ENCODE measurements at regions not wholly inside any gene's neighbourhood (a gene's known extent, or its start where the extent isn't known, plus 50 kb on each side); places are given as distances from the start of the nearest gene placed in this dataset.
A peak's percentile ranks its signal among the peaks of the same experiment; 100 is the strongest.
"Not testable (repeated sequence)": the region's sequence is repeated elsewhere in the genome, so short reads cannot be mapped to it uniquely, and the experiment has no call there.

DNA sequence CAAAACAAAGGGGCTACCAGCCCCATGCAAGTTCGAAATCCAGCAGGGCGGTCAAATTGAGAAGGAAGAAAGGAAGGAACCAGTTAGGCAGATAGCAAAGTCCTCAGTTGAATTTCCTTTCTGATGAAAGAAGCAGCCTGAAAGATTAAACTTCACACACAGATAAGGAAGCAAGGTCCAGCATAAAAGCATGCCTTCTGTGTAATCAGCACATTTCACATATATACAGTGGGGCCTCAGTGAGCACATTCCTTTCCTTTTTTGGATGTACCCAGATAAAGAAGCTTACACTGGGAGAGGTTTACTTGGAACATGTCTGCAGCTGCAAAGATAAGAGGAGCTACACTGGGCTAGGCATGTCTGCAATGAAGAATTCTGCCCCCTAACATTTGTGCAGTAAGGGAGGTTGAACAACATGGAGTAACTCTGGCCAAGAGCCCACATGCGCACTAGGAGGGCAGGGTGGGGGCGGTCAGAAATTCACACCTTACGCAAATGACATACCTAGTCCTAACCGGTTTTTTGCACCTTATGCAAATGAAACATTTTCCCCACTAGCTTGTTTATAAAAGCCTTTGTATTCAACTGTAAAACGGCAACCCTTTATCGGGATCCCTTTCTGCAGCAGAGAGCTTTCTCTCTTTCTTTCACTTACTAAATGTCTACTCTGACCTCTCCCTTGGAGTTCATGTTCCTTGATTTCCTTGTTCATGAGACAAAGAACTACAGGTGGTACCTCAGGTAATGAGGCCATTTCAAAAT, 149.7 kb upstream of the FBXL17 start:
- no peak for DNase-seq

DNA sequence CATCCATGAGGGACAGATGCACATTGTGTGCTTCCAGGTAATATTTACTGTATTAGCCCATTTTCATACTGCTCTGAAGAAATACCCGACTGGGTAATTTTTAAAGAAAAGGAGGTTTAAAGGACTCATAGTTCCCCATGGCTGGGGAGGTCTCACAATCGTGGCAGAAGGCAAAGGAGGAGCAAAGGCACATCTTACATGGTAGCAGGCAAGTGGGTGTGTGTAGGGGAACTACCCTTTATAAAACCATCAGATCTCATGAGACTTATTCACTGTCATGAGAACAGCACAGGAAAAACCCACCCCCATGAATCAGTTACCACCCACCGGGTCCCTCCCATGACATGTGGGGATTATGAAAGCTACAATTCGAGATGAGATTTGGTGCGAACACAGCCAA, 148.8 kb upstream of the FBXL17 start:
- no peak for DNase-seq

DNA sequence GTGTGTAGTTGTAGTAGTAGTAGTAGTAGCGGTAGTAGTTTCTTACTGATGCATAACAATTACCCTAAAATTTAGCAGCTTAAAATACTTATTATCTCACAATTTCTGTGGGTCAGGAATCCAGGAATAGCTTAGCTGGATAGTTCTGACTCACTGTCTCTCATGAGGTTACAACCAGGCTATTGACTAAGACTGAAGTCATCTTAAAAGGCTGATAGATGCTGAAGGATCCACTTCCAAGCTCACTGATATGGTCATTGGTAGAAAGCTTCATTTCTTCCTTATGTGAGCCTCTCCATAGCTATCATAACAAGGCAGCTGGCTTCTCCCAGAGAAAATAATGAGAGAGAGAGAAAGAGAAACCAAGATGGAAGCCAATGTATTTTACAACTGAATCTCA, 147.5 kb upstream of the FBXL17 start:
- no peak for DNase-seq

DNA sequence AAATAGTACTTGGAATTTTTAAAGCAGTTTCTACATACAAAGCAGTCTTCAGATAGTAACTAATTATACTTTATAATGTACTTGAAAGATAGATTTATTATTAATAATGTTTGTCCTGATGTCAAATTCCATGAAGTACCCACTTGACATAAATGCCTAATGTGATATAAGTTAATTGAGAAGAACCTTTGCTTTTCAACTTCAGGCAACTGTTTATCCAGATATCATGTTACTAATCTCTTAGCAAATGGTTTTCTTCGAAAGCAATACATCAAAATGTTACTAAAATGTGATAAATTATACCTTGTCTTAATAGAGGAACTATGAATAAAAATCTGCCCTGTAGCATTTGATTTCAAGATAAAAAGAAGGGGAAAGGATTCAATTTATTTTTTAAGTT, 146.8 kb upstream of the FBXL17 start:
- DNase-seq, result no peak

DNA sequence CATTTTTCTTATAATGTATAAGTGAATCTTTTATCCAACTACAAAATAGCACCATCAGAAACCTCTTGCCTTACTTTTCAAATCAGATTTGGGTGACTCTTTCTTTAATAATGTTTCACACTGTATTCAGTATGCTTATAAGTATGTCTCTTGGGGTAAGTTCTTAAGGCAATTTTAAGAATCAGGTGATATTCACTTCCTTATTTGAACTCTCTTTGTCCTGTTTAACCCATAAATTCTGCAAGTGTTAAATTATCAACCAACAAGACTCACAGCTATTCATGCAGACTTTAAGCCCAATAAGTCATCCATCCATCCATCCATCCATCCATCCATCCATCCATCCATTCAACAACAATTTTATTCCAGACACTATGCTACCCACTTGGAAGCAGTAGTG, 142.7 kb upstream of the FBXL17 start:
- DNase-seq, result no peak

DNA sequence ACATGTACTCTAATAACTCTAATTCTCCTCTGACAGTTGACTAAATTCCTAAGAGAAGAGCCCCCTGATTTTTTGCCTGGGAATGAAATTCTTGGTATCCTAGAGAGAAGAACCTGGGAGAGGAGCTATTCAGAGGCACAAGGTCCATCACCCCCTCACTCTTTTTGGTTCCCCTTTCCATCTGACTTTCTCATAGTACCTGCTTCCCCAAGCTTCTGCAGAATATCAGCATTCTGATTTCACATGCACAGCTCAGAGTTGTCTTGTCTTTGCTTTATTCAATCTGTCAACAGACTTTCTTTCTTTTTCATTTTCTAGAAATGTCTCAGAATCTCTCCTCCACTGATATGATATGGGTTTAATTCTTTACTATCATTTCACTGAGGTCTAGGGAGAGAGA, 141.5 kb upstream of the FBXL17 start:
- no peak for DNase-seq

DNA sequence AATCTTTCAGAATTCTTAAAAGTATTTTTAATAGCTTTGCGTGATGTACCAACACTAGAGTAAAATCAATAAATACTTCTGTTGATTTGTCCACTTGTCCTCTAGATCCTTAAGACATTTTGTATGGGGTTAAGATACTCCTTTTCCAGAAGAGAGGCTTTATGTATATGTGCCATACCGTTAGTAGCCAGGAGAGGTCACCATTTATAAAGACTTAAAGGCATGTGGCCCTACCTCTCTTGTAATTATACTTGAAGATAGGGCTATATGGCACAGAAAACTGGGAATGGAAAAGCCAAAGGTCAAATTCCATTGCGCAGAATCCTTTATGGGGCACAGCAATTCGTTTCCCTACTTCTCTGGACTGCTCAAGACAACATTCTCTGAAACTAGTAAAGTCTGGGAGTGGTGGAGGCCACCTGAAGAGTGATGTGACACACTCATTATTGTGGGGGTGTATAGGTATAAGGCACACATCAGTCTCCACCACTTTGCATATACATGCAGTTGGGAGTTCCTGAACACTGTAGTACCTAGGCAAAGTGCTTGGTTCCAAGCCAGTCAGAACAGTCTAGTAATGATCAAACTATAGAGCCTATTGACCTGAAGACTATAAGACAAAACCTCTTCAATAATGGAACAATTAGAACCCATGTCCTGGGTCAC, 140.1 kb upstream of the FBXL17 start:
- peak; percentile 58 for DNase-seq

DNA sequence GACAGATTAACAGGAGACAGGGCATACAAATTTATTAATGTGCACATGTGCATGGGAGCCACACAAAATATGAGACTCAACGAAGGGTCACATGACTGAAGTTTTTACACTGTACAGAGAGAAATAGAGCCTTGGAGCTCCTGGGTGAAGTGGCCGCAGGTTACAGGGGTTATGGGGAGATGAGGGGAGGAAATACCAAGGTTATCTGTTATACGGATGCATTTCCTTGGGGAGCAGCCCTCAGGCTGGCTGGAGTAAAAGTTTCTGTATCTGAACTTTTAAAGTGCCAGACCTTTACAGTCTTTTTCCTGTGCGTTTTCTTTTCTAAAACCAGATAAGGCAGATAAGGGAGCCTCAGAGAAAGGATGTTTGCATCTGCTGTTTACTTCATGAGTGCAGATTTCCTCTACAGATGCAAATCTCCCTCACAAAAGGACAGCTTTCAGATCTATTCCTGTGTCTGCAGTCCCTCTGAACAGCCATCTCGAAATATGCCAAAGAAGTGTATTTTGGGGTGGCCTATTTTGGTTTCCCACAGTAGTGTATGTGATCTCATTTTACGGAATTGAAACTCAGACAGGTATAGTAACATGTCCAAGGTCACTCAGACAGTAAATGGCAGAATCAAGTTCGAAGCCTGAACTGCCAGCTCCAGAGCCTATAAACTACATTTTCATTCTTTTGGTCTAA, 139.3 kb upstream of the FBXL17 start:
- no peak for DNase-seq

DNA sequence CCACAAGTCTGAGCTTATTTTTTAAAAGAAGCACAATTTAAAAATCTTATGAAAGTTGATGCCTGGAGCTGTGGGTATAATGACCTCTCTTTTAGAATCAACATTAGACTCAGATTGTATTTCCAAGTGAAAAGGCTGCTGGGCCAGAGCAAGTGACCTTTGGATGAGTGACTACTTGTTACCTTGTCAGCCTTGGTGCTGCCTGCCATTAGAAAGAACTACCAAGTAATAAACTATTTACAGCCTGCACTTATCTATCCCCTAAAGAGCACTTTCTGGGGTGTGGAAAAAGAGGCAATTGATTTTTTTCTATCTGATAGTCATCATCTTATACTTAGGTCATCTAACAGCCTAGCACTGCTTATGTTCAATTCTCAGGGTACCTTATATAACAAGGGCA, 134.9 kb upstream of the FBXL17 start:
- no peak for DNase-seq

DNA sequence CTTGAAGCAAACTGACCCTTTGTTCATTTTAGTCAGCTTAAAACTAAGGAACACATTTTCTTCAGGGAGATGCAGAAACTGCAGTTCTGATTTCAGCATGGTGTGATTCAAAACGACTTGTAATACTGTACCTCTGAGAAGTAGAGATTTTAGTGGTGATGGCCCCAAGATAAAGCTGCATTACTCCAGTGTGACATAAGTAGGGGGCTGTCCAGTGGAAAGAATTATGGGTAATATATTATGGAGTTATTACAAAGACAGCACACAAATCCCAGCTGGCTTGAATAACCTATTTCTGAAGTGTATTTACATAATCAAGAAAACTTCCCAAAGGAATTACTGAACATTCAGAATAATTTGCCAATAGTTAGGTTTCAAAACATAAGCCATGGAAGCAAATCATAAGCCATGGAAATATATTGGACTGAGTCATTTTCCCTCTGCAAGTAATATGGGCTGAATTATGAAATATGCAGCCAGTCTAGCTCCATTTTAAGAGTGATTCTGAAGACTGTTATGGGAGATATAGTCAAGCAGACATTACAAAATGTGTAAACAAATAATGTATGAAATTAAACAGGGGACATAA, 133.7 kb upstream of the FBXL17 start:
- DNase-seq, result no peak

DNA sequence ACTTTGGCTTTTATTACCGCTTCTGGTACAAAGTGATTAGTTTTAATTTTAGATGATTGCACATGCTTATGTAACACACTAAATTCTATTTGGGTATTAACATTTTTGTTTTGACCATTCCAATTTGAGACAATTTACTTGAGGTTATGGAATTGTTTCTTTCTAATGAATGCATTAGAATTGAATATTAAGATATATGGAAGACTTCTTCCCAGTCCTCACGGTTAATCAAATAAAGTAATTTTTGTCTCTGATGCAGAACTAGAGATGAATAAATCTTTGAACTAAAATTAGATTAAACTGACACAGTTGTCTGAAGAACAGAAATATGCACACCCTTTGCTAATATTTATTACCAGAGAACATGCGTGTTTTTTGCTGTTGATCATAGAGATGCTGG, 127.1 kb upstream of the FBXL17 start:
- no peak for DNase-seq

DNA sequence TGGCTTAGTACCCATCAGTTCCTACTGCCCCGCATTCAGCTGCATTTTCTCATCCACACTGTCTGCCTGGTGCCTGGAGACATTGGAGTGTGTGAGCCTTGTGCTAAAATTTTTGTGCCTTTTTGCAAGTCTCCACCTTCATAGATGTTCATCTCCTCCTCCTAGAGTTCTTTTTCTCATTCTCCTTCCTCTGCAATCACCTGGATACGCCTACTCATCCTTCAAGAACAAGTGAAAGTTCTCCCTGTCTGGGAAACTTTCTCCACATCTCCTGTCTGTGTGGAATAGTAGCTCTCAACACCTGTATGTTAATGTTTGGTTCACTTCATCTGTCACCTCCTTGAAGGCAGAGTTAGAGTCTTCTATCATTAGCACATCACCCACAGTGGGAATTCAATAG, 125.7 kb upstream of the FBXL17 start:
- DNase-seq, result no peak

DNA sequence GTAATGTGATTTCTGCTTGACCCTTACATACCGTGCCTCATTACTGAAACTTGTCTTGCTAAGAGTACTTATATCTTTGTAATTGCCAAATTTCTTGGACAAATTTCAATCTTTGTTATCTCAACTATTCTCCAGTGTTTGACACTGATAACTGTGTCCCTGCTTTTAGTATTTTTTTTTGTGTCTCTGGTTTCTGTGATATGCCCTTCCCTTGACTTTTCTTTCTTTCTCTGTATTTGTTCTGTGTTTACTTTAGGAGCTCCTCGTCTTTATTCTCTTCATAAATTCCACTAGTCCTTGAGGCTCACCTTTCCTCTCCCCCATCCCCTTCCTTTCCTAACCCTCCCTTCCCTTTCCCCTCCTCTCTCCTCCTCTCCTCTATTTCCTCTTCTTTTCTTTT, 123.7 kb upstream of the FBXL17 start:
- DNase-seq, result no peak

DNA sequence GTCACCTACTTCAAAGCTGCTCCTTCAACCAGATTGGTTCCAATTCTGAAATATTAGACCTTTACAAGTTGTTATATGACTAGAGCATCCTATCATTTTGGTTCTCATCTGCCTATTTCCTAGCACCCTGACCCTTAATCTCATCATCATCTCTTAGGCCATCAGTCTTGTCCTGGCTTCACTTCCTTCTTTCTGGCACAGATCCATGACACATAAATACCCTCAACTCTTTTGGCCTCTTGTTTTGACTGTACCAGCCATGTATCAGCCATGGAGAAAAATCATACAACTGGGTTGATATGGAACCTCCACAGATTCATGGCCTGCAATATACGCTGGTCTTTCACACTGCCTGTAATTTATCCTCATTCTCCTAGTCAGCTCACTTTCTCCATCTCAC, 123.1 kb upstream of the FBXL17 start:
- DNase-seq, result no peak

DNA sequence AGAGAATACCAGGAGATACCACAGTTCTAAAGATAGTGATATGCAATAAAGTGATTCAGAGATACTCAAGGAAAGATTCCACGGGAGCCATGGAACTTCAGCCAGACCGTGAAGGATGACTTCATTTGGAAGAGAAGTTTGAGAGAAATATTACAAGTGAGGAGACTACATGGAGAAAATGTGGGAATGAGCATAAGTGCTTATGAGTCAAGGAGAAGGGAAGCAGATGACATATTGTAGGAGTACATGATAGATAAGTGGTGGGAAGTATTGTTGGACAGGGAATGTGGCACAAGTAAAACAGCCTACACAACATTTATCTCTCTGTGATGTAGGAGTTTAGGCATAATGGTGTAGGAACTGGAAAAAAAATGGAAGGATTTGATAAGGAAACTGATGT, 122.1 kb upstream of the FBXL17 start:
- no peak for DNase-seq

DNA sequence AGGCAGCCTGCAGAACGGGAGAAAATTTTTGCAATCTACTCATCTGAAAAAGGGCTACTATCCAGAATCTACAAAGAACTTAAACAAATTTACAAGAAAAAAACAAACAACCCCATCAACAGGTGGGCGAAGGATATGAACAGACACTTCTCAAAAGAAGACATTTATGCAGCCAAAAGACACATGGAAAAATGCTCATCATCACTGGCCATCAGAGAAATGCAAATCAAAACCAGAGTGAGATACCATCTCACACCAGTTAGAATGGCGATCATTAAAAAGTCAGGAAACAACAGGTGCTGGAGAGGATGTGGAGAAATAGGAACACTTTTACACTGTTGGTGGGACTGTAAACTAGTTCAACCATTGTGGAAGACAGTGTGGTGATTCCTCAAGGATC, 113.7 kb upstream of the FBXL17 start:
- not testable (repeated sequence) for DNase-seq

DNA sequence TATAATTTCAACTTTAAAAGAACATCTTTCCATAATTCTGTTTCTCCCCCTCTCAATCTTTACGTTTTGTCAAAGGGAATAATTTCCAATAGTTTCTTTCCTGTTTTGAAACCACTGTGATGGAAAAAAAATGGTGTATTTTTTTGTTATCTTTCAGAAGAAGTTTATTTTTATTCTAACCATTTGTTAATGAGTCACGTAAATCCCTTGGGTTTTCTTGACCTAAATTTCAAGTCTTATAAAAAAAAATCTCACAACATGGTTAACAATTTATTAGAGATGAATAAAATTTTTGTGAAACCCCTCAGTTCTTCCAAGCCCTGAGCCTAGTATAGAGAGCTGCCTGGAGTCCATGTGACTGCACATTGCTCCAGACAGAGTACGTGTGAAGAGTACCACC, 106.1 kb upstream of the FBXL17 start:
- DNase-seq, result no peak

DNA sequence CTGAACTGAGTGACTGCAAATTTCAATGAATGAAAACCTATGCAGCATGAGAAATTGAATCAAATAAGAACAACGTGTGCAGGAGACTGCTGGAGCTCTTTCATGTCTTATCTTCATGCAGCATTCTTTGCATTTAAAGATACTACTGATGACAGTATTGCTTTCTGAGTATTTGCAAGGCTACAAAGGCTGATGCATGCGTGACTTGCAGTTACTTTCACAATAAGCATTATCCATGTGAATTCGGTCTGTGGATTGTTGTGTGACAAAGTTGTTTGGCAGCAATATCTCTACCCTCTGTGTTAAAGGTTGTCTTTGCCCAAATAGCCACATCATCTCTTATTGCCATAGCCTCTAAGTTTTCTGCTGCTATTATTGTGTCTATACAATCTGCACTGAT, 102.1 kb upstream of the FBXL17 start:
- DNase-seq, result no peak

DNA sequence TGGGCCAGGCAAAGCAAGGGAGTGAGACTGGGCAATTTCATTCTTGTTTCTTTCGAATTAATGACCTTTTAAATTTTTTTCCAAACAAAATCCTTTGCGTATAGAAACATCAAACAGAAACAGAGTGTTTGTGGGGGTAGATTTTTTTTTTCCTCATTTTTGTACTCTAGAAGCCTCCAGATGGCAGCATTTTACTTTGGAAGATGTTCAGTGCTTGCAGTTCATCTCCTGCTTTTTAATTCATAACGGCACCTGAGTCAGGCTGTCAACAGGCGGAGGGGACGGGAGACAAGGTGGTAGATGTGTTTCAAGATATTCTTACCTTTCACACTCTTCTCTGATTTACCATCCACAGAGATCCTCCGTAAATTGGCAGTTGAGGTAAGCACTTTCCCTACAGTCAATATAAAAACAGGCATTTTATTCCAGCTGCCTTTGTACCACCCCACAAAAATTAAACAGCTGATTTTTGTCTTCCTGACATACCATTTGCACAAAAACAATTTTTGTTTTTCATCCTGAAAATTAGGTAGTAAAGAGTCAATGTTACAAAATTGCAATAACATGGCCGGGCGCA, 99.5 kb upstream of the FBXL17 start:
- peak; percentile 28 for DNase-seq

DNA sequence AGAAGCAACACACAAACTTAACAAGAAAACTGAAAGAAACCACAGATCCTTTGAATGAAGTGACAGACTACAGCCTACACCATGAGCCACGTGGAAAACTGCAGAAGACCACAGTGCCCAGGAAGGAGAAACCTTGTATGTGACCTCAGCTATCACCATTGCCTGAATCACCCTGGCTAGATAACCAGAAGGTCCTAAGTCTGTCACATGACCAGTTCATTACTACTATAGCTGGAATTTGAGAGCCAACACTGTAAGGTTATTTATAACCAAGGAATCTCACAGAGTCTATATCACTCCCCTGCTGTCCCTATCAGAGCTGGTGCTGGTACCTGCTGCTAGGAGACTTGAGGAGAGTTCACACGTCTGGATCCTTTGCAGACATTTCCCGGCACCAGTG, 90.3 kb upstream of the FBXL17 start:
- no peak for DNase-seq

DNA sequence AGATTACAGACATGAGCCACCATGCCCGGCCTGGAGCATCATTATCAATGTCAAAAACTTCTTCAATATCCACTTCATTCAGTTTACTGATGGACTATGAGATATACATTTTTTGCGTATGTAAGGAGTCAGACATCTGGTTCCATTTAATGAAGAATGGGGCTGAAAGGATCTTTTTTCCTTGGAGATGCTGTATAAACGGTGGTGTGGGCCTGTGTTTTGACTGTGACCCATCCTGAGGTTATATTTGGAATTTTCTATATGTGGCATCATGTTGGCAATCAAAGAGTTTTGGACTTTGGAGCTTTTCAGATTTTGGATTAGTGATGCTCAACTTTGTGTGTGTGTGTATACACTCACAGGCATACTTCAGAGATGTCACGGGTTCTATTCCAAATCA, 85.7 kb upstream of the FBXL17 start:
- no peak for DNase-seq

DNA sequence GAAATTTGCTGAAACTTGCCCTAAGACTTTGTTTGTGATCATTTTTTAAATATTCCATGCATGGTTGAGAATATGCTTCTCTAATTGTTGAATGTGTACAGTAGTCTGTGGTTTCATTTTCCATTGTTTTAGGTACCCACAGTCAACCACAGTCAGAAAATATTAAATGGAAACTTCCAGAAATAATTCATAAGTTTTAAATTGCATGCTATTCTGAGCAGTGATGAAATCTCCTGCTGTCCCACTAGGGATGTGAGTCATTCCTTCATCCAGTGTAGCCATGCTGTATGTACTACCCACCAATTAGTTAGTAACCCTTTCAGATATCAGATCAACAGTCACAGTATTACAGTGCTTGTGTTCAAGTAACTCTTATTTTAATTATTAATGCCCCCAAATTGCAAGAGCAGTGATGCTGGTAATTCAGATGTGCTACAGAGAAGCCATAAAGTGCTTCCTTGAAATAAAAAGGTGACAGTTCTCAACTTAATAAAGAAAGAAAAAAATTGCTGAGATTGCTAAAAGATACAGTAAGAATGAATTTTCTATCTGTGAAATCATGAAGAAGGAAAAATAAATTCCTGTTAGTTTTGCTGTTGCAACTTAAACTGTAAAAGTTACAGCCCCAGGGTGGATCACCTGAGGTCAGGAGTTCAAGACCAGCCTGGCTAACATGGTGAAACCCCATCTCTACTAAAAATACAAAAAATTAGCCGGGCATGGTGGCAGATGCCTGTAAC, 79.9 kb upstream of the FBXL17 start:
- DNase-seq, result no peak

Measured in left kidney (tissue), 1 donor.